Neutrophil (primary cell): ENCODE measurements at regions not wholly inside any gene's neighbourhood (a gene's known extent, or its start where the extent isn't known, plus 50 kb on each side); places are given as distances from the start of the nearest gene placed in this dataset.

Experiments
- H3K27ac ChIP-seq: fragments of 200-600 bp; sonication (generic); 2 replicates; pipeline ENCODE4 v1.5.1; 2016; ENCODE audit warnings: mild to moderate bottlenecking, moderate library complexity
- H3K27me3 ChIP-seq: fragments of 200-600 bp; sonication (generic); 2 replicates; pipeline ENCODE4 v1.6.0; 2016; ENCODE audit warnings: mild to moderate bottlenecking
- H3K36me3 ChIP-seq: fragments of 200-600 bp; sonication (generic); 2 replicates; pipeline ENCODE4 v1.5.1; 2017
- H3K4me1 ChIP-seq, 2 experiments: fragments of 200-600 bp in 1 of 2; sonication (generic) in 1 of 2; 1 replicate in 1 of 2; 2 replicates in 1 of 2; pipeline versions ENCODE4 v1.5.1 to v1.6.1; 2013 to 2016; ENCODE audit warnings: low read depth in 1 of 2, low read length in 1 of 2, mild to moderate bottlenecking in 1 of 2, moderate library complexity in 1 of 2; ENCODE audit not compliant: control insufficient read depth in 1 of 2, insufficient read depth in 1 of 2
- H3K4me3 ChIP-seq, 2 experiments: fragments of 200-600 bp in 1 of 2; sonication (generic) in 1 of 2; 1 replicate in 1 of 2; 2 replicates in 1 of 2; pipeline ENCODE4 v1.5.1; 2013 to 2016; ENCODE audit warnings: low read depth in 1 of 2, low read length in 1 of 2, mild to moderate bottlenecking in 1 of 2, moderate library complexity in 1 of 2
- H3K9me3 ChIP-seq: fragments of 200-600 bp; sonication (generic); 2 replicates; pipeline ENCODE4 v1.5.1; 2016
- CTCF ChIP-seq: fragments of 200-600 bp; sonication (generic); IDR thresholded peaks from 2 replicates; pipeline ENCODE4 v1.5.1; 2016; ENCODE audit warnings: antibody characterized with exemption

GRCh38 chr10:28801247-28801646 lies 123.9 kb downstream of the BAMBI start:
- H3K4me1 ChIP-seq = no peaks in the 10 kb centered on the region
- no peak overlapping the region for H3K27ac ChIP-seq
- no peak overlapping the region for H3K4me3 ChIP-seq
- no peaks in the 10 kb centered on the region for H3K9me3 ChIP-seq
- H3K36me3 ChIP-seq = no peaks in the 10 kb centered on the region
- H3K27me3 ChIP-seq = no peaks in the 10 kb centered on the region
- TF ChIP-seq CTCF = no peak

DNA sequence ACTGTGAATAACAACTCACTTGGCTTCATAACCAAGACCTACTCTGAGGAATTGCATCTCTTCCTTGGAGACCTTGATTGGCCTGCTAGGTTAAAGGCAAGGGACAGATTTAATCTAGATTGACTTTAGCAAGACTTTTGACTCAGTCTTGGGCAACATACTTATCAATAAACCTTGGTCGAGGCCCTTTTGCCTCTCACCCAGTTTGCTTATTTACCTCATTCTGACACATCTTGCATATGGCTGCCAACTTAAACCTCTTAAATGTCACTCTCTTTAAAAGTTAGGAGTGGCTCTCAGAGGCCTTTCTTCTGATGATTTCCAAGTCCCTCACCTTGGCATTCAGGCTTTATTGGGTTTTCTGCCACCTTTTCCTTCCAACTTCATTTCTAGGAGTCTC lies 124.5 kb downstream of the BAMBI start:
- Histone ChIP-seq H3K4me1 (peaks cover 0 to under 1% of the 10 kb centered on the region in 2 experiments), H3K27ac (no peak overlapping the region), H3K9me3 (no peaks in the 10 kb centered on the region), H3K27me3 (no peaks in the 10 kb centered on the region), H3K4me3 (no peak overlapping the region), H3K36me3 (no peaks in the 10 kb centered on the region)
- no peak for TF ChIP-seq CTCF

- H3K27ac ChIP-seq = no peak overlapping the region
- no peak overlapping the region for H3K4me3 ChIP-seq
- H3K4me1 ChIP-seq = peaks cover 18 to 25% of the 10 kb centered on the region in 2 experiments
- no peaks in the 10 kb centered on the region for H3K27me3 ChIP-seq
- no peaks in the 10 kb centered on the region for H3K9me3 ChIP-seq
- TF ChIP-seq CTCF = no peak
- no peaks in the 10 kb centered on the region for H3K36me3 ChIP-seq
These were observed 128.1 kb downstream of the BAMBI start for GRCh38 chr10:28805390-28805789.

DNA sequence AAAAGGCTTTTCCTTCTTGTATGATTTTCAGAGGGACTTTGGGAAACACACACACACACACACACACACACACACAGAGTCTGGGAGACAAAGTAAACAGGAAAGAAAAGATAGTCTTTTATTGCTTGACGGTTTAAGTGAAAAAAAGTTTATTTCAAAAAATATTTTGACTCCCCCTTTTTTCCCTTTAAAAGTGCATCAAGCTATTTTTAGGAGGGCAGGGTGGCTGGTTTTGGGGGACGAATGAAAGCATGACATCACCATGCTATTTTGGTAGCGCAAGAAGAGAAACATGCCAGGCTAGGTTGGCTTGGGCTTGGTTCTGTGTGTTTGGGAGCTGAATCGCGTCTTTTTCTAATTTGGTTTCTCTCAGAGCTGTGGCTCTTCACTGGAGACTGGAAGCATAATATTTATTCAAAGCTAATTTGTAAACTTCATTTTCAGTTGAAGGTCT lies 129.2 kb downstream of the BAMBI start:
- Histone ChIP-seq H3K27ac (no peak overlapping the region), H3K4me3 (no peak overlapping the region), H3K9me3 (no peaks in the 10 kb centered on the region), H3K27me3 (no peaks in the 10 kb centered on the region), H3K36me3 (no peaks in the 10 kb centered on the region), H3K4me1 (peaks cover 18 to 25% of the 10 kb centered on the region in 2 experiments)
- no peak for TF ChIP-seq CTCF

DNA sequence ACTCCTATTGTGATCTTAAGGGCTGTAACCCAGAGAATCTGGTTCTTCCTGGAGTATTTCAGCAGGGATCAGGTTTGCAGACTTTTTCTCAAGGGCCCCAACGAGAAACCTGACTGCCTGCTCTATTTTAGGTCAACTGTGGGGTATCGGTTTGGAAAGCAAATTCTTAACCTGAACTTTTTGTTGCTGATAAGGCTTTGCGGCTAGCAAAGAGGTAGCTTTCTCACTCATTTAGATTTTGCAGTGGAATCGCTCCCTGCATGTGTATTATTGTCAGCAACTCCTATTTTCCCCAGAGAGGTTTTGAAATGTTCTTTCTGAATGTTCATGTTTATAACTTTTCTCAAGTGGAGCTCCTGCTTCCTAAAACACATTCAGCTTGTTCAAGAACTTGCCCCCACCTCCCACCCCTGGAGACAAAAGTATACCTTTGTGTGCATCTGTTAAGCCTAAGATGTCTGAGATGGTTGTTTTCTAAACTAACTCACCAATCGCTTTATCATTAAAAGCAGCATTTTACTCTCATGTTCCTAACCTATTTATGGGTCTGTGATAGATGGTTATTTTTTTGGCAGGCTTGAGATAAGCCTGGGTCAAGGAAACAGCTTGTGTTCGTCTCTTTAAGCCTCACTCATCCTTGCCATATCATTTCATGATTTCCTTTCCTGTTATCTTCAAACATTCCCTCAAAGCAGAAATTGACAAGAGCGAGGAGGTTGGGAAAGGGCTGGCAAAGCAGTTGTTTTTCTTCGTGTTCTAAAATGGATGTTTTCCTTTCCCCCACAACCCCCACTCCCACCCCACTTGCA lies 129.8 kb downstream of the BAMBI start:
- peaks cover 18 to 25% of the 10 kb centered on the region in 2 experiments for H3K4me1 ChIP-seq
- no peak for TF ChIP-seq CTCF
- no peaks in the 10 kb centered on the region for H3K27me3 ChIP-seq
- H3K27ac ChIP-seq = peak overlapping the region; percentile 49
- H3K4me3 ChIP-seq = peak overlapping the region in 1 of 2 experiments; percentile 23
- no peaks in the 10 kb centered on the region for H3K9me3 ChIP-seq
- H3K36me3 ChIP-seq = no peaks in the 10 kb centered on the region
